ENCODE measurements at regions not wholly inside any gene's neighbourhood (a gene's known extent, or its start where the extent isn't known, plus 50 kb on each side); places are given as distances from the start of the nearest gene placed in this dataset.

DNA sequence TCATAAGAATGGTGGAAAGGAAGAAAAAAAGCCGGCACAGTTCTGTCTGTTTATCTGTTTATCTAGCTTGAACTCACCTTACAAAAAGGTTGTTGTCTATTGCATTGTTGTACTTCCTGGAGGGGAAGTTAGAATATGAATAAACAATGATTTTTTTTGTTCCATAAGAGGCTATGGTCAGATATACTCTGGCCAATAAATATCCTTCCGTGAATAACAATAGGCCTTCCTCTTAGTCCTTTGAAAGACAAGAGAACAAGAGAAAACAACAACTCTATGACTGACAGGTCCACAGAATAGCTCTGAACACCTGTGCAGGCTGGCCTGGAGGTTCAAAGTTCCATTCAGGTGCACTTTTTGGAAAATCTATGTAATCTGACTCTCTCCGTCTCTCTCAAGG, 192.8 kb upstream of the KRR1 start:
- TF ChIP-seq POLR2A (IDR thresholded peaks at IDR 0.05; ENCODE audit: low read length) (no peak), GATA1 (IDR thresholded peaks at IDR 0.05; ENCODE audit: low read depth, low read length) (no peak)
